ENCODE measurements at regions not wholly inside any gene's neighbourhood (a gene's known extent, or its start where the extent isn't known, plus 50 kb on each side); places are given as distances from the start of the nearest gene placed in this dataset.
A peak's percentile ranks its signal among the peaks of the same experiment; 100 is the strongest.

GRCh38 chr9:13994240-13994639, 319.7 kb downstream of the NFIB start:
- H3K4me3 ChIP-seq, result no peak overlapping the region
- no peak for DNase-seq (ENCODE audit: low spot score)
- ATAC-seq (ENCODE audit: insufficient number of reproducible peaks, low FRiP score, low read depth), result no peak
- H3K36me3 ChIP-seq, result no peaks in the 10 kb centered on the region
- H3K4me1 ChIP-seq (ENCODE audit: control insufficient read depth in 1 of 2, low read depth in 2 of 2), result peaks cover 4 to 34% of the 10 kb centered on the region in 2 donors
- no peaks in the 10 kb centered on the region for H3K27me3 ChIP-seq (replicated peaks; ENCODE audit: insufficient read depth)
- TF ChIP-seq, protein P1, sequence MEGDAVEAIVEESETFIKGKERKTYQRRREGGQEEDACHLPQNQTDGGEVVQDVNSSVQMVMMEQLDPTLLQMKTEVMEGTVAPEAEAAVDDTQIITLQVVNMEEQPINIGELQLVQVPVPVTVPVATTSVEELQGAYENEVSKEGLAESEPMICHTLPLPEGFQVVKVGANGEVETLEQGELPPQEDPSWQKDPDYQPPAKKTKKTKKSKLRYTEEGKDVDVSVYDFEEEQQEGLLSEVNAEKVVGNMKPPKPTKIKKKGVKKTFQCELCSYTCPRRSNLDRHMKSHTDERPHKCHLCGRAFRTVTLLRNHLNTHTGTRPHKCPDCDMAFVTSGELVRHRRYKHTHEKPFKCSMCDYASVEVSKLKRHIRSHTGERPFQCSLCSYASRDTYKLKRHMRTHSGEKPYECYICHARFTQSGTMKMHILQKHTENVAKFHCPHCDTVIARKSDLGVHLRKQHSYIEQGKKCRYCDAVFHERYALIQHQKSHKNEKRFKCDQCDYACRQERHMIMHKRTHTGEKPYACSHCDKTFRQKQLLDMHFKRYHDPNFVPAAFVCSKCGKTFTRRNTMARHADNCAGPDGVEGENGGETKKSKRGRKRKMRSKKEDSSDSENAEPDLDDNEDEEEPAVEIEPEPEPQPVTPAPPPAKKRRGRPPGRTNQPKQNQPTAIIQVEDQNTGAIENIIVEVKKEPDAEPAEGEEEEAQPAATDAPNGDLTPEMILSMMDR (IDR thresholded peaks at IDR 0.05), result no peak
- peak overlapping the region; percentile 20 to 51 for H3K27ac ChIP-seq
- H3K9me3 ChIP-seq, result no peaks in the 10 kb centered on the region

GRCh38 chr9:13993632-13994185, 320.2 kb downstream of the NFIB start:
- Histone ChIP-seq H3K36me3 (no peaks in the 10 kb centered on the region), H3K9me3 (no peaks in the 10 kb centered on the region), H3K27me3 (replicated peaks; ENCODE audit: insufficient read depth) (no peaks in the 10 kb centered on the region), H3K27ac (peak overlapping the region; percentile 20 to 51), H3K4me3 (no peak overlapping the region), H3K4me1 (ENCODE audit: control insufficient read depth in 1 of 2, low read depth in 2 of 2) (peaks cover 4 to 34% of the 10 kb centered on the region in 2 donors)
- ATAC-seq (ENCODE audit: insufficient number of reproducible peaks, low FRiP score, low read depth), result no peak
- DNase-seq (ENCODE audit: low spot score), result no peak
- TF ChIP-seq, protein P1 (IDR thresholded peaks at IDR 0.05), result no peak

GRCh38 chr9:13992138-13993088, 321.5 kb downstream of the NFIB start:
- ATAC-seq (ENCODE audit: insufficient number of reproducible peaks, low FRiP score, low read depth) (no peak), DNase-seq (ENCODE audit: low spot score) (no peak)
- no peaks in the 10 kb centered on the region for H3K27me3 ChIP-seq (replicated peaks; ENCODE audit: insufficient read depth)
- H3K4me1 ChIP-seq (ENCODE audit: control insufficient read depth in 1 of 2, low read depth in 2 of 2), result peaks cover 4 to 34% of the 10 kb centered on the region in 2 donors
- TF ChIP-seq, protein P1 (IDR thresholded peaks at IDR 0.05), result no peak
- no peak overlapping the region for H3K27ac ChIP-seq
- no peak overlapping the region for H3K4me3 ChIP-seq
- H3K36me3 ChIP-seq, result no peaks in the 10 kb centered on the region
- H3K9me3 ChIP-seq, result no peaks in the 10 kb centered on the region

- H3K27me3 ChIP-seq (replicated peaks; ENCODE audit: insufficient read depth), result no peaks in the 10 kb centered on the region
- peak overlapping the region in 1 of 2 donors; percentile 3 for H3K27ac ChIP-seq
- no peak for DNase-seq (ENCODE audit: low spot score)
- no peaks in the 10 kb centered on the region for H3K9me3 ChIP-seq
- H3K36me3 ChIP-seq, result no peaks in the 10 kb centered on the region
- ATAC-seq (ENCODE audit: insufficient number of reproducible peaks, low FRiP score, low read depth), result no peak
- no peak overlapping the region for H3K4me3 ChIP-seq
- H3K4me1 ChIP-seq (ENCODE audit: control insufficient read depth in 1 of 2, low read depth in 2 of 2), result peaks cover 4 to 34% of the 10 kb centered on the region in 2 donors
- TF ChIP-seq, protein P1 (IDR thresholded peaks at IDR 0.05), result no peak
These were observed 322.5 kb downstream of the NFIB start for GRCh38 chr9:13991395-13991794.

DNA sequence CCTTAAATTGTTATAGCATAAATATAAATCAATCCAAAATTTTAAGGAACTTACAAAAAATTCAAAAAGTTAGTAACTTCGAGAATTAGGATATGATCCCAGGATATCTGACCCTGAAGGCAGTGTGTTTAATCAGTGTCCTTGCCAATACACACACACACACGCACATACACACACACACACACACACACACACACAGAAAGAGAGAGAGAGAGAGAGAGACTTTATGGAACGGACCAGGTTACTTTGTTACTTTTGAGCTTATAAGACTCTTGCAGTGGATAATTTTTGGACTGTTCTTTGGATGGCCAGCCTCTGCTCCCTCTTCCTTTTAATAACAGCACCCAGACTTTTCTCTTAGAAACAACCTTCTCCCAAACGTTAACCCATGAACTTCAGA, 322.9 kb downstream of the NFIB start:
- peaks cover 4 to 34% of the 10 kb centered on the region in 2 donors for H3K4me1 ChIP-seq (ENCODE audit: control insufficient read depth in 1 of 2, low read depth in 2 of 2)
- H3K27me3 ChIP-seq (replicated peaks; ENCODE audit: insufficient read depth), result no peaks in the 10 kb centered on the region
- TF ChIP-seq, protein P1 (IDR thresholded peaks at IDR 0.05), result no peak
- H3K27ac ChIP-seq, result no peak overlapping the region
- DNase-seq (ENCODE audit: low spot score) (no peak), ATAC-seq (ENCODE audit: insufficient number of reproducible peaks, low FRiP score, low read depth) (no peak)
- no peaks in the 10 kb centered on the region for H3K36me3 ChIP-seq
- no peak overlapping the region for H3K4me3 ChIP-seq
- no peaks in the 10 kb centered on the region for H3K9me3 ChIP-seq

Measured in thoracic aorta (tissue), 2 donors.